ENCODE measurements at regions not wholly inside any gene's neighbourhood (a gene's known extent, or its start where the extent isn't known, plus 50 kb on each side); places are given as distances from the start of the nearest gene placed in this dataset.

DNA sequence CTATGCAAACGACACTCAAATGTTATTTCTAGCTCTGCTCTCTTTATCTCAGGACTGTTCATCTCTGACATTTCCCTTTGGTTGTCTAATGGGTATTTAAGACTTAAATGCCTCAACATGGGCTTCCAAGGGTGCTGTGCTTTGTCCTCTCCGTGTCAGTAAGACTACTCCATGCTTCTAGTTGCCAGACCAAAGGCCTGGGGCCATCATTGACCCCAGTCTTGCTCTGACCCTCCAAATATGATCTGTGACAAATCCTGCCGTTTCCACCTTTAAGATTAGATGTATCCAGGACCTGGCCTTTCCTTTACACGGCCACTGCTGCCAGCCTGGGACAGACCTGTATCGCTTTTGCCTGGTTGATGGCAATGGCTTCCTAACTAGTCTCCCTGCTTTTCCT lies 126.3 kb upstream of the DYRK2 start:
- TF ChIP-seq POLR2AphosphoS5 (IDR thresholded peaks at IDR 0.05; ENCODE audit: insufficient read depth, low read depth, low read length) (no peak), POLR2A (IDR thresholded peaks at IDR 0.05; ENCODE audit: low read depth, low read length) (no peak), EZH2 (IDR thresholded peaks at IDR 0.05; ENCODE audit: borderline replicate concordance, low read depth, low read length, severe bottlenecking) (no peak), JUN (IDR thresholded peaks at IDR 0.05; ENCODE audit: borderline replicate concordance, insufficient read depth, insufficient read length, low read depth) (no peak)
- TF ChIP-seq, protein P1, sequence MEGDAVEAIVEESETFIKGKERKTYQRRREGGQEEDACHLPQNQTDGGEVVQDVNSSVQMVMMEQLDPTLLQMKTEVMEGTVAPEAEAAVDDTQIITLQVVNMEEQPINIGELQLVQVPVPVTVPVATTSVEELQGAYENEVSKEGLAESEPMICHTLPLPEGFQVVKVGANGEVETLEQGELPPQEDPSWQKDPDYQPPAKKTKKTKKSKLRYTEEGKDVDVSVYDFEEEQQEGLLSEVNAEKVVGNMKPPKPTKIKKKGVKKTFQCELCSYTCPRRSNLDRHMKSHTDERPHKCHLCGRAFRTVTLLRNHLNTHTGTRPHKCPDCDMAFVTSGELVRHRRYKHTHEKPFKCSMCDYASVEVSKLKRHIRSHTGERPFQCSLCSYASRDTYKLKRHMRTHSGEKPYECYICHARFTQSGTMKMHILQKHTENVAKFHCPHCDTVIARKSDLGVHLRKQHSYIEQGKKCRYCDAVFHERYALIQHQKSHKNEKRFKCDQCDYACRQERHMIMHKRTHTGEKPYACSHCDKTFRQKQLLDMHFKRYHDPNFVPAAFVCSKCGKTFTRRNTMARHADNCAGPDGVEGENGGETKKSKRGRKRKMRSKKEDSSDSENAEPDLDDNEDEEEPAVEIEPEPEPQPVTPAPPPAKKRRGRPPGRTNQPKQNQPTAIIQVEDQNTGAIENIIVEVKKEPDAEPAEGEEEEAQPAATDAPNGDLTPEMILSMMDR (IDR thresholded peaks at IDR 0.05; ENCODE audit: extremely low read depth in 1 of 2, insufficient read depth in 1 of 2, low read depth in 1 of 2, low read length in 2 of 2), result no peak
- TF ChIP-seq, protein P2, sequence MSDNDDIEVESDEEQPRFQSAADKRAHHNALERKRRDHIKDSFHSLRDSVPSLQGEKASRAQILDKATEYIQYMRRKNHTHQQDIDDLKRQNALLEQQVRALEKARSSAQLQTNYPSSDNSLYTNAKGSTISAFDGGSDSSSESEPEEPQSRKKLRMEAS (IDR thresholded peaks at IDR 0.05; ENCODE audit: insufficient read depth, insufficient read length), result no peak
